ENCODE measurements at regions not wholly inside any gene's neighbourhood (a gene's known extent, or its start where the extent isn't known, plus 50 kb on each side); places are given as distances from the start of the nearest gene placed in this dataset.
A peak's percentile ranks its signal among the peaks of the same experiment; 100 is the strongest.

DNA sequence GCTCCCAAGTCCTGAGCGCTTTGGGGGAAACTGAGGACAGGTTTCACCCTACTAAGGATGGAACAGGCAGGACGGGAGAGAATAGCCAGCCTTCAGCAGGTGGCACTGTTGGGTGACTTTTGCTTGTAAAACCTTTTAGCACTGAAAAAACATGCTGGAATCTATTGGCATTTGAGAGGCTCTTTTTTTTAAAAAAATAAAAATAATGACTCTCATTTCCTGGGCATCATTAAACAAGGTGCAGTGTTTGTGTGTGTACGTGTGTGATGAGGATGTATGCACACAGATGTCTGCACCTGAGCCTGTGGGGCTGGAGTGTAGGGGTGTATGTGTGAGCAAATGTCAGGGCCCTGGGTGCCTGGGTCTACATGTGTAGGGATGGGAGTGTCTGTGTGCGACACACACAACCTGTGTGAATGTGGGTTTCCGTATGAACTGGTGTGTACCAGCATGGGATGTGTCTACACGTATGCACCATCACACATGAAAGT is 177.9 kb downstream of the RPS24 start:
- no peaks in the 10 kb centered on the region for H3K9me3 ChIP-seq (ENCODE audit: low read depth)
- H3K4me1 ChIP-seq (ENCODE audit: low read depth): peaks cover 31% of the 10 kb centered on the region
- peak; percentile 64 to 65 for DNase-seq (ENCODE audit: low read depth in 1 of 2, low spot score in 1 of 2)
- H3K4me3 ChIP-seq: no peak overlapping the region
- H3K36me3 ChIP-seq: no peaks in the 10 kb centered on the region
- peak overlapping the region; percentile 65 for H3K27ac ChIP-seq
- TF ChIP-seq, protein P1, sequence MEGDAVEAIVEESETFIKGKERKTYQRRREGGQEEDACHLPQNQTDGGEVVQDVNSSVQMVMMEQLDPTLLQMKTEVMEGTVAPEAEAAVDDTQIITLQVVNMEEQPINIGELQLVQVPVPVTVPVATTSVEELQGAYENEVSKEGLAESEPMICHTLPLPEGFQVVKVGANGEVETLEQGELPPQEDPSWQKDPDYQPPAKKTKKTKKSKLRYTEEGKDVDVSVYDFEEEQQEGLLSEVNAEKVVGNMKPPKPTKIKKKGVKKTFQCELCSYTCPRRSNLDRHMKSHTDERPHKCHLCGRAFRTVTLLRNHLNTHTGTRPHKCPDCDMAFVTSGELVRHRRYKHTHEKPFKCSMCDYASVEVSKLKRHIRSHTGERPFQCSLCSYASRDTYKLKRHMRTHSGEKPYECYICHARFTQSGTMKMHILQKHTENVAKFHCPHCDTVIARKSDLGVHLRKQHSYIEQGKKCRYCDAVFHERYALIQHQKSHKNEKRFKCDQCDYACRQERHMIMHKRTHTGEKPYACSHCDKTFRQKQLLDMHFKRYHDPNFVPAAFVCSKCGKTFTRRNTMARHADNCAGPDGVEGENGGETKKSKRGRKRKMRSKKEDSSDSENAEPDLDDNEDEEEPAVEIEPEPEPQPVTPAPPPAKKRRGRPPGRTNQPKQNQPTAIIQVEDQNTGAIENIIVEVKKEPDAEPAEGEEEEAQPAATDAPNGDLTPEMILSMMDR (IDR thresholded peaks at IDR 0.05; ENCODE audit: low read depth, low read length): peak; percentile 68
- H3K27me3 ChIP-seq: no peaks in the 10 kb centered on the region

DNA sequence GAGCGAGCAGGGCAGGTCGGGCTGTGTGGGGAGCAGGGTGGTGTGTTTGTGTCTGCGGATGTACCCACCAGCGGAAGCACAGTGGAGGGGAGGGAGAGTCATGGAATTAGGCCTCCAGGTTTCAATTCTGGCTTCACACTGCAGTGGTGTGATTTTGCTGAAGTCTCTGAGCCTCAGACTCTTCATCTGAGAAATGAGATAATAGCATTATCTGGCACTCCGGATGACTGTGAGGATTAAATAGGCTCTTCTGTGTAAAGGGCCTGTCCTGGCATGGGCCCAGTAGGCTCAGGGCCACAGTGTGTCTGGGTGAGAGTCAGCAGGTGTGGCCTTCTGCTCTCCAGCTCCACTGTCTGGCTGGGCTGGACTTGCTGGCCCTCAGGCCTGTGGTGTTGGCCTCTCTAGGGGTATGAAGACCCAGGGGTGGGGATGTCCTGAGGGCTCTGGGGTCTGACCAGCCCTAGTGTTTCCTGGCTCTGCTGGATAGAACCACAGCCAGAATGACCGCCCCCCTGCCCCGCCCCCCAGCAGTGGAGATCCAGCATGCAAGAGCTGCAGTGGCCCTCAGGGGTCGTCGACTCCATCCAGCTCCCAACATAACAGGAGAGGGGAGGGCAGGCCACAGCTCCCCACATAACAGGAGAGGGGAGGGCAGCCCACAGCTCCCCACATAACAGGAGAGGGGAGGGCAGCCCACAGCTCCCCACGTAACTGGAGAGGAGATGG is 178.6 kb downstream of the RPS24 start:
- Histone ChIP-seq H3K4me1 (ENCODE audit: low read depth) (peaks cover 38% of the 10 kb centered on the region), H3K4me3 (no peak overlapping the region), H3K27ac (peak overlapping the region; percentile 65), H3K27me3 (no peaks in the 10 kb centered on the region), H3K9me3 (ENCODE audit: low read depth) (no peaks in the 10 kb centered on the region), H3K36me3 (no peaks in the 10 kb centered on the region)
- TF ChIP-seq, protein P1 (IDR thresholded peaks at IDR 0.05; ENCODE audit: low read depth, low read length): no peak
- DNase-seq (ENCODE audit: low read depth in 1 of 2, low spot score in 1 of 2): no peak

DNA sequence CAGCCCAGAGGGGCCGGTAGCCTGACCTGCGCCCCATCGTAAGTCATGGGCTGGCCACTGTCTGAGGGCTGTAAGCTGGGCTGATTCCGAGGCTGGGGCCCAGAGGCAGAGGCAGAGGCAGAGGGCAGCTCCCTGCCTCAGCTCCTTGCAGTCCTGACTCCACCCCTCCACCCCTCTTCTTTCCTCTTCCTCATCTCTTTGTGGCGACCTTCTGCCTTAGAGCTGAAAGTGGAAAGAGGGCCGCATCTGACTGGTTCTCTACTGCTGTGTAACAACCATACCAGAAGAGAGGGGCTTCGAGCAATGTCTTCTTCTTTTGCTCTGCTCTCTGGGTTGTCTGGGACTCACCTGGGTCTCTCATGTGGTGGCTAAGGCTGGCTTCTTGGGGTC is 179.1 kb downstream of the RPS24 start:
- TF ChIP-seq, protein P1 (IDR thresholded peaks at IDR 0.05; ENCODE audit: low read depth, low read length): no peak
- no peak overlapping the region for H3K4me3 ChIP-seq
- no peak for DNase-seq (ENCODE audit: low read depth in 1 of 2, low spot score in 1 of 2)
- peak overlapping the region; percentile 65 for H3K27ac ChIP-seq
- no peaks in the 10 kb centered on the region for H3K9me3 ChIP-seq (ENCODE audit: low read depth)
- no peaks in the 10 kb centered on the region for H3K27me3 ChIP-seq
- peaks cover 43% of the 10 kb centered on the region for H3K4me1 ChIP-seq (ENCODE audit: low read depth)
- H3K36me3 ChIP-seq: no peaks in the 10 kb centered on the region

DNA sequence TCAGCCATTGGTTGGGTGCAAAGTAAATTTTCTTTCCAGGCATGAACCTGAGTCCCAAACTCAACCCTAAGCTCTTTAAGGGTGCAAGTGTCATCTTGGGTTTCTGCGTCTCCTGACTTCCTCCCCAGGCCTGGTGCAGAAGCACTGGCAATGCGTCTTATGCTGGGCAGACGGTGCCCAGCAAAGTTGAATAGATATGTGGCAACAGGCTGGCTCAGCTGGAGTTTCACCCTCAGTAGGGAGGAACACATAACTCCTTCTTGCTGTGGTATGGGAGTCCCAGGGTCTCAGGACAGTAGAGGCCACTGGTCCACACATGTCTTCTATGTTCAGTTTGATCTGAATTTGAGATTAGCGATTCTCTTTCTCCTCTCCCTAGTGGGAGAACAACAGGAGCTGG is 181.3 kb downstream of the RPS24 start:
- no peak overlapping the region for H3K4me3 ChIP-seq
- DNase-seq (ENCODE audit: low read depth in 1 of 2, low spot score in 1 of 2): no peak
- peak overlapping the region; percentile 89 for H3K27ac ChIP-seq
- H3K9me3 ChIP-seq (ENCODE audit: low read depth): no peaks in the 10 kb centered on the region
- TF ChIP-seq, protein P1 (IDR thresholded peaks at IDR 0.05; ENCODE audit: low read depth, low read length): no peak
- H3K36me3 ChIP-seq: no peaks in the 10 kb centered on the region
- peaks cover 53% of the 10 kb centered on the region for H3K4me1 ChIP-seq (ENCODE audit: low read depth)
- no peaks in the 10 kb centered on the region for H3K27me3 ChIP-seq

DNA sequence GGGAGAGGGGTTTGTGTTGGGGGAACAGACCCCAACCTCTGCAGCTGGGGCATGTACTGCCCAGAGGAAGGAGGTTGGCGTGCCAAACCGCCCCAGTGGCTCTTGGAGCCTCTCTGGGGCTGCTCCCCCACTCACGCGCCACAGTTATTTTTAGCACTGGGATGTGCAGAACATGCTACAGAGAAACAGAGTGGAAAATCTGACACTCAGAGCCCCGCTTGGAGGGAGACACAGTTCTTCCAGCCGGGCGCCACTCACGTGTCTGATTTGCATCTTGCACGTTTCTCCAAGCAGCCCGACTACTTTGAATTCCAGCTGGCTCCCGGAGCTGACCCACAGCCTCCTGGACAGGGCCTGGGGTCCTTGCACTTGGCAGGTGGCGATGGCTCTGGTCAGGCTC is 182.0 kb downstream of the RPS24 start:
- peak; percentile 86 to 95 for DNase-seq (ENCODE audit: low read depth in 1 of 2, low spot score in 1 of 2)
- TF ChIP-seq, protein P1 (IDR thresholded peaks at IDR 0.05; ENCODE audit: low read depth, low read length): no peak
- Histone ChIP-seq H3K27ac (peak overlapping the region; percentile 89), H3K4me1 (ENCODE audit: low read depth) (peaks cover 53% of the 10 kb centered on the region), H3K36me3 (no peaks in the 10 kb centered on the region), H3K27me3 (no peaks in the 10 kb centered on the region), H3K4me3 (no peak overlapping the region), H3K9me3 (ENCODE audit: low read depth) (no peaks in the 10 kb centered on the region)

Data from cardiac muscle cell (in vitro differentiated cells and primary cell).